ENCODE measurements at regions not wholly inside any gene's neighbourhood (a gene's known extent, or its start where the extent isn't known, plus 50 kb on each side); places are given as distances from the start of the nearest gene placed in this dataset.

- DNase-seq, result no peak
- H3F3A ChIP-seq (ENCODE audit: insufficient read depth, low read length), result no peaks in the 10 kb centered on the region
- no peak overlapping the region for H3K9ac ChIP-seq (ENCODE audit: low read length)
- TF ChIP-seq, protein P1, sequence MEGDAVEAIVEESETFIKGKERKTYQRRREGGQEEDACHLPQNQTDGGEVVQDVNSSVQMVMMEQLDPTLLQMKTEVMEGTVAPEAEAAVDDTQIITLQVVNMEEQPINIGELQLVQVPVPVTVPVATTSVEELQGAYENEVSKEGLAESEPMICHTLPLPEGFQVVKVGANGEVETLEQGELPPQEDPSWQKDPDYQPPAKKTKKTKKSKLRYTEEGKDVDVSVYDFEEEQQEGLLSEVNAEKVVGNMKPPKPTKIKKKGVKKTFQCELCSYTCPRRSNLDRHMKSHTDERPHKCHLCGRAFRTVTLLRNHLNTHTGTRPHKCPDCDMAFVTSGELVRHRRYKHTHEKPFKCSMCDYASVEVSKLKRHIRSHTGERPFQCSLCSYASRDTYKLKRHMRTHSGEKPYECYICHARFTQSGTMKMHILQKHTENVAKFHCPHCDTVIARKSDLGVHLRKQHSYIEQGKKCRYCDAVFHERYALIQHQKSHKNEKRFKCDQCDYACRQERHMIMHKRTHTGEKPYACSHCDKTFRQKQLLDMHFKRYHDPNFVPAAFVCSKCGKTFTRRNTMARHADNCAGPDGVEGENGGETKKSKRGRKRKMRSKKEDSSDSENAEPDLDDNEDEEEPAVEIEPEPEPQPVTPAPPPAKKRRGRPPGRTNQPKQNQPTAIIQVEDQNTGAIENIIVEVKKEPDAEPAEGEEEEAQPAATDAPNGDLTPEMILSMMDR (IDR thresholded peaks at IDR 0.05; ENCODE audit: low read length), result no peak
- TF ChIP-seq EZH2phosphoT487 (IDR thresholded peaks at IDR 0.05; ENCODE audit: low read length), result no peak
- TF ChIP-seq EZH2 (optimal IDR thresholded peaks at IDR 0.05; ENCODE audit: low read depth, low read length), result no peak
- no peaks in the 10 kb centered on the region for H3K9me3 ChIP-seq (replicated peaks; ENCODE audit: insufficient read depth, low read length)
- no peaks in the 10 kb centered on the region for H3K4me1 ChIP-seq (ENCODE audit: low read length)
- no peaks in the 10 kb centered on the region for H4K20me1 ChIP-seq (ENCODE audit: insufficient read depth, low read length)
- no peaks in the 10 kb centered on the region for H3K79me2 ChIP-seq (ENCODE audit: low read length)
- no peak overlapping the region for H2AFZ ChIP-seq (ENCODE audit: low read length)
- no peaks in the 10 kb centered on the region for H3K27me3 ChIP-seq (replicated peaks; ENCODE audit: insufficient read depth, low read length)
- H3K36me3 ChIP-seq (replicated peaks; ENCODE audit: insufficient read depth, low read length), result no peaks in the 10 kb centered on the region
- no peak overlapping the region for H3K4me3 ChIP-seq (ENCODE audit: low read length)
- H3K27ac ChIP-seq (ENCODE audit: low read length), result no peak overlapping the region
- H3K9me2 ChIP-seq (replicated peaks; ENCODE audit: insufficient read depth, low read length), result no peaks in the 10 kb centered on the region
- H3K4me2 ChIP-seq (ENCODE audit: low read depth, low read length), result no peak overlapping the region
Observed at GRCh38 chr6:19408331-19408730, 428.8 kb upstream of the ID4 start.

DNA sequence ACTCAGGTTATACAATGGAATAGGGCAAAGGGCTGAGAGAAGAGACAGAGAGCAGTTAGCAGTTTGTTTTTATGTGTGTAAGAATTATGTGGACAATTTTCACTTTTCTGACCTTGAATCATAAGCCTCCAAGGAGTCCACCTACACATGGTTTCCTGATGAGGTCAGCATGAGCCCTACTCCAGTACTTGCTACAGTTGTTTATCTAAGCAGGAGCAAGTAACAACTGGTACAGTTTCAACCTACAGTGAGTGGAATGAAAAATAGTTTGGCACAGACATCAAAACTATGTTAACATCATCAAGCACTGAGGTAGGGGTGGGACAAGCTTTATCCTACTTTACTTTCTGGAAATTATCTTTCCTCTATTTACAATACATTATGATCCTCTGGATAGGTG, 426.7 kb upstream of the ID4 start:
- Histone ChIP-seq H3K27me3 (replicated peaks; ENCODE audit: insufficient read depth, low read length) (no peaks in the 10 kb centered on the region), H3K9me3 (replicated peaks; ENCODE audit: insufficient read depth, low read length) (no peaks in the 10 kb centered on the region), H3K9ac (ENCODE audit: low read length) (no peak overlapping the region), H3K4me1 (ENCODE audit: low read length) (no peaks in the 10 kb centered on the region), H3K9me2 (replicated peaks; ENCODE audit: insufficient read depth, low read length) (no peaks in the 10 kb centered on the region), H2AFZ (ENCODE audit: low read length) (no peak overlapping the region), H3K4me2 (ENCODE audit: low read depth, low read length) (no peak overlapping the region), H3K36me3 (replicated peaks; ENCODE audit: insufficient read depth, low read length) (no peaks in the 10 kb centered on the region), H3K4me3 (ENCODE audit: low read length) (no peak overlapping the region), H3K79me2 (ENCODE audit: low read length) (no peaks in the 10 kb centered on the region), H3K27ac (ENCODE audit: low read length) (no peak overlapping the region), H3F3A (ENCODE audit: insufficient read depth, low read length) (no peaks in the 10 kb centered on the region), H4K20me1 (ENCODE audit: insufficient read depth, low read length) (no peaks in the 10 kb centered on the region)
- DNase-seq, result no peak
- TF ChIP-seq EZH2phosphoT487 (IDR thresholded peaks at IDR 0.05; ENCODE audit: low read length), result no peak
- TF ChIP-seq EZH2 (optimal IDR thresholded peaks at IDR 0.05; ENCODE audit: low read depth, low read length), result no peak
- TF ChIP-seq, protein P1 (IDR thresholded peaks at IDR 0.05; ENCODE audit: low read length), result no peak

GRCh38 chr6:19413323-19413722, 423.8 kb upstream of the ID4 start:
- no peak for DNase-seq
- no peaks in the 10 kb centered on the region for H3K79me2 ChIP-seq (ENCODE audit: low read length)
- H3K27me3 ChIP-seq (replicated peaks; ENCODE audit: insufficient read depth, low read length), result no peaks in the 10 kb centered on the region
- no peaks in the 10 kb centered on the region for H3F3A ChIP-seq (ENCODE audit: insufficient read depth, low read length)
- no peak overlapping the region for H3K4me2 ChIP-seq (ENCODE audit: low read depth, low read length)
- no peaks in the 10 kb centered on the region for H4K20me1 ChIP-seq (ENCODE audit: insufficient read depth, low read length)
- H3K9ac ChIP-seq (ENCODE audit: low read length), result no peak overlapping the region
- H2AFZ ChIP-seq (ENCODE audit: low read length), result no peak overlapping the region
- no peak overlapping the region for H3K27ac ChIP-seq (ENCODE audit: low read length)
- H3K4me1 ChIP-seq (ENCODE audit: low read length), result no peaks in the 10 kb centered on the region
- H3K4me3 ChIP-seq (ENCODE audit: low read length), result no peak overlapping the region
- no peaks in the 10 kb centered on the region for H3K9me3 ChIP-seq (replicated peaks; ENCODE audit: insufficient read depth, low read length)
- H3K9me2 ChIP-seq (replicated peaks; ENCODE audit: insufficient read depth, low read length), result no peaks in the 10 kb centered on the region
- TF ChIP-seq EZH2 (optimal IDR thresholded peaks at IDR 0.05; ENCODE audit: low read depth, low read length) (no peak), EZH2phosphoT487 (IDR thresholded peaks at IDR 0.05; ENCODE audit: low read length) (no peak)
- TF ChIP-seq, protein P1 (IDR thresholded peaks at IDR 0.05; ENCODE audit: low read length), result no peak
- H3K36me3 ChIP-seq (replicated peaks; ENCODE audit: insufficient read depth, low read length), result no peaks in the 10 kb centered on the region

All from MM.1S (cell line).